ENCODE measurements at regions not wholly inside any gene's neighbourhood (a gene's known extent, or its start where the extent isn't known, plus 50 kb on each side); places are given as distances from the start of the nearest gene placed in this dataset.

GRCh38 chr13:73782450-73783449 lies 351.5 kb downstream of the KLF12 start:
- DNase-seq (ENCODE audit: low spot score), result no peak
- no peaks in the 10 kb centered on the region for H3K4me1 Mint-ChIP-seq (ENCODE audit: unreplicated experiment)
- no peak overlapping the region for H3K4me3 Mint-ChIP-seq (ENCODE audit: unreplicated experiment)
- peaks cover 4% of the 10 kb centered on the region for H3K27me3 Mint-ChIP-seq (ENCODE audit: unreplicated experiment)
- no peak overlapping the region for H3K27ac Mint-ChIP-seq (ENCODE audit: unreplicated experiment)
- H3K9me3 Mint-ChIP-seq (ENCODE audit: unreplicated experiment), result no peaks in the 10 kb centered on the region
- H3K36me3 Mint-ChIP-seq (ENCODE audit: low read depth, unreplicated experiment), result no peaks in the 10 kb centered on the region
- TF ChIP-seq CTCF (IDR thresholded peaks at IDR 0.05; ENCODE audit: unreplicated experiment), result no peak

- Mint-ChIP-seq H3K27ac (ENCODE audit: unreplicated experiment) (no peak overlapping the region), H3K4me1 (ENCODE audit: unreplicated experiment) (no peaks in the 10 kb centered on the region), H3K4me3 (ENCODE audit: unreplicated experiment) (no peak overlapping the region), H3K36me3 (ENCODE audit: low read depth, unreplicated experiment) (peaks cover 3% of the 10 kb centered on the region), H3K27me3 (ENCODE audit: unreplicated experiment) (peaks cover 4% of the 10 kb centered on the region), H3K9me3 (ENCODE audit: unreplicated experiment) (no peaks in the 10 kb centered on the region)
- TF ChIP-seq CTCF (IDR thresholded peaks at IDR 0.05; ENCODE audit: unreplicated experiment), result no peak
- DNase-seq (ENCODE audit: low spot score), result no peak
Measured at GRCh38 chr13:73781384-73781783, 352.8 kb downstream of the KLF12 start.

GRCh38 chr13:73779881-73780280 lies 354.3 kb downstream of the KLF12 start:
- Mint-ChIP-seq H3K27ac (ENCODE audit: unreplicated experiment) (no peak overlapping the region), H3K36me3 (ENCODE audit: low read depth, unreplicated experiment) (peaks cover 3% of the 10 kb centered on the region), H3K27me3 (ENCODE audit: unreplicated experiment) (peaks cover 4% of the 10 kb centered on the region), H3K9me3 (ENCODE audit: unreplicated experiment) (no peaks in the 10 kb centered on the region), H3K4me1 (ENCODE audit: unreplicated experiment) (no peaks in the 10 kb centered on the region), H3K4me3 (ENCODE audit: unreplicated experiment) (no peak overlapping the region)
- no peak for DNase-seq (ENCODE audit: low spot score)
- TF ChIP-seq CTCF (IDR thresholded peaks at IDR 0.05; ENCODE audit: unreplicated experiment), result no peak

DNA sequence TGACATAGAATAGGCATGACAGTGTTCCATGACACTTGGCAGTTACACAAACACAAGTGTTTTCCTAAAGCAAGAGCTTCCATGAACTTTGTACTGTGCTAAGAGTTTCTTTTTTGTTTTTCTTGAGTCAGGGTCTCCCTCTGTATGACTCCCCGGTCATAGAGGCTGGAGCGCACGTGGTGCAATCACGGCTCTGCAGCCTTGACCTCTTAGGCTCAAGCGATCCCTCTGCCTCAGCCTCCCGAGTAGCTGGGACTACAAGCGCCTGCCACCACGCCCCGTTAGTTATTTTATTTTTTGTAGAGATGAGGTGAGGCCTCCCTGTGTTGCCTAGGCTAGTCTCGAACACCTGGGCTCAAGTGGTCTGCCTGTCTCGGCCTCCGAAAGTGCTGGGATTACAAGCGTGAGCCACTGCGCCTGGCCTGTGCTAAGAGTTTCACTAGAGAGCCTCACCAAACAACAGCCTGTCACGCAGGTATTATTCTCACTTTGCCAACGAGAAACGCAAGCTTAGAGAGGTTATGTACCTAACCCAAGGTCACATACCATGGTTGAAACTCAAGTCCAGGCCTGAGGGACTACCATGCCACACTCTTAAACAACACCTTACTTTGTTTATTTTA lies 355.9 kb downstream of the KLF12 start:
- Mint-ChIP-seq H3K27ac (ENCODE audit: unreplicated experiment) (no peak overlapping the region), H3K9me3 (ENCODE audit: unreplicated experiment) (no peaks in the 10 kb centered on the region), H3K4me1 (ENCODE audit: unreplicated experiment) (no peaks in the 10 kb centered on the region), H3K27me3 (ENCODE audit: unreplicated experiment) (peaks cover 3% of the 10 kb centered on the region), H3K36me3 (ENCODE audit: low read depth, unreplicated experiment) (peaks cover 3% of the 10 kb centered on the region), H3K4me3 (ENCODE audit: unreplicated experiment) (no peak overlapping the region)
- DNase-seq (ENCODE audit: low spot score), result no peak
- no peak for TF ChIP-seq CTCF (IDR thresholded peaks at IDR 0.05; ENCODE audit: unreplicated experiment)

- TF ChIP-seq CTCF (IDR thresholded peaks at IDR 0.05; ENCODE audit: unreplicated experiment), result no peak
- DNase-seq (ENCODE audit: low spot score), result no peak
- Mint-ChIP-seq H3K27me3 (ENCODE audit: unreplicated experiment) (peaks cover 2% of the 10 kb centered on the region), H3K4me1 (ENCODE audit: unreplicated experiment) (no peaks in the 10 kb centered on the region), H3K4me3 (ENCODE audit: unreplicated experiment) (no peak overlapping the region), H3K27ac (ENCODE audit: unreplicated experiment) (no peak overlapping the region), H3K9me3 (ENCODE audit: unreplicated experiment) (no peaks in the 10 kb centered on the region), H3K36me3 (ENCODE audit: low read depth, unreplicated experiment) (peaks cover 11% of the 10 kb centered on the region)
Measured at GRCh38 chr13:73777134-73777533, 357.1 kb downstream of the KLF12 start.

Data from endothelial cell (in vitro differentiated cells).